Heart left ventricle (tissue), 13 donors: ENCODE measurements at regions not wholly inside any gene's neighbourhood (a gene's known extent, or its start where the extent isn't known, plus 50 kb on each side); places are given as distances from the start of the nearest gene placed in this dataset.

Experiments used
- CTCF ChIP-seq, 12 donors: fragments of 200-600 bp; sonication (generic) in 4 of 12; IDR thresholded peaks; one replicate each; pipeline versions ENCODE4 v1.5.0 to v1.8.0; 2018 to 2022; ENCODE audit warnings: antibody characterized with exemption in 12 of 12, mild to moderate bottlenecking in 5 of 12
- POLR2A ChIP-seq, 2 donors: fragments of 450-650 bp; IDR thresholded peaks; one replicate each; pipeline ENCODE4 v1.6.1; 2017; ENCODE audit warnings: antibody characterized with exemption in 2 of 2, mild to moderate bottlenecking in 2 of 2, moderate library complexity in 2 of 2
- donor health status: ischemic (EF 13 %, LVEDD 7.1; RV severe dilation, severe dysfunction).
- donor health status: DM: no; HTN: yes; CAD: no.
- donor health status: DM: no; HTN: no; CAD: no.
- donor health status: ischemic (EF 25% LVEDD 6.9; RV normal size, moderate dysfunction).
- donor health status: ischemic (EF 25% LVEDD 5.7; RV mildly dilated, moderate dysfunction).
- donor health status: ischemic (EF 35%, LVEDD 5.7; RV mildly dilated, moderate dysfunction).
- donor health status: nonischemic (EF 11% LVEDD 7.7; RV severe dilation, severe dysfunction).
- donor health status: DM: yes; HTN: yes; CAD: no.
- donor health status: PGD.
- donor health status: ischemic (EF 29% LVEDD 5.4; RV normal size, mild dysfunction).
- donor health status: nonischemic (EF 23%, LVEDD 6.1; RV moderate dilation, normal function).

- no peak for TF ChIP-seq POLR2A (IDR thresholded peaks at IDR 0.05)
- TF ChIP-seq CTCF (IDR thresholded peaks at IDR 0.05) = no peak
Measured at GRCh38 chr4:148618856-148619255, 176.6 kb upstream of the NR3C2 start.
